AG09319 (cell line): ENCODE measurements at regions not wholly inside any gene's neighbourhood (a gene's known extent, or its start where the extent isn't known, plus 50 kb on each side); places are given as distances from the start of the nearest gene placed in this dataset.

Source experiments
- DNase-seq: peaks from one replicate; pipeline ENCODE4 v3.0.0-alpha.2; 2010; ENCODE audit warnings: low read depth; ENCODE audit errors: extremely low read depth
- CTCF ChIP-seq: IDR thresholded peaks from 2 replicates; pipeline ENCODE4 v1.5.1; 2011; ENCODE audit warnings: low read depth, mild to moderate bottlenecking, inconsistent platforms, low read length, moderate library complexity

- no peak for TF ChIP-seq CTCF
- DNase-seq = no peak
Measured at GRCh38 chr3:89966877-89967665, 859.6 kb downstream of the EPHA3 start.

GRCh38 chr3:89971329-89971728 is 863.9 kb downstream of the EPHA3 start:
- DNase-seq = no peak
- TF ChIP-seq CTCF = no peak

- no peak for TF ChIP-seq CTCF
- DNase-seq = no peak
Measured at GRCh38 chr3:89973156-89973555, 865.7 kb downstream of the EPHA3 start.

DNA sequence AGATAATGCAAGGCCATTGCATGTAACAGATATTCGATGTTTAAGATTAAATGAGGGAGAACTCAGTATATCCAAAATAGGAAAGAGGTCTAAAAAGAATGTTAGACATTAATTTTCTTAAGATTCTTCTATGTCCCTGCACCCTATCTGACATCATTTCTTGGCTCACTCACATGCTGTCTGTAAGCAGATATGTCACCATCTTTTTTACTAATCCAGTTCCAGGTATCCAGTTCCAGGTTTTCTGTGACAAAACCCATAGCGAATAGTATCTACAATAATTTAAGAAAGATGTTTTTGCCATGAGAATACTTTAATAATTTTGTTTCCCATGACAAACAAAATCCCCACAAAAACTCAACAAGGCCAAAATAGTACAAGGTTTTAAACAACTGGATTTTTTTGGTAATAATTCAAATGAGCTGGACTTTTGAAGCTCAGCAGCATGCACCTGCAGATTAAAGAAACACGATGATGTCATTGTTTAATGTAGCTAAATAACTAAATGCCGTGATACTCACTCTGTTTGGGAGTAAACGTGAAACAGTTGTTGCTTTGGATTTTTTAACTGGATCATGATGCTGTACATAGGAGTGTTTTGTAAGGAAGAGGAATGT is 867.6 kb downstream of the EPHA3 start:
- TF ChIP-seq CTCF = no peak
- no peak for DNase-seq

GRCh38 chr3:89983449-89983848 is 876.0 kb downstream of the EPHA3 start:
- TF ChIP-seq CTCF = no peak
- no peak for DNase-seq

DNA sequence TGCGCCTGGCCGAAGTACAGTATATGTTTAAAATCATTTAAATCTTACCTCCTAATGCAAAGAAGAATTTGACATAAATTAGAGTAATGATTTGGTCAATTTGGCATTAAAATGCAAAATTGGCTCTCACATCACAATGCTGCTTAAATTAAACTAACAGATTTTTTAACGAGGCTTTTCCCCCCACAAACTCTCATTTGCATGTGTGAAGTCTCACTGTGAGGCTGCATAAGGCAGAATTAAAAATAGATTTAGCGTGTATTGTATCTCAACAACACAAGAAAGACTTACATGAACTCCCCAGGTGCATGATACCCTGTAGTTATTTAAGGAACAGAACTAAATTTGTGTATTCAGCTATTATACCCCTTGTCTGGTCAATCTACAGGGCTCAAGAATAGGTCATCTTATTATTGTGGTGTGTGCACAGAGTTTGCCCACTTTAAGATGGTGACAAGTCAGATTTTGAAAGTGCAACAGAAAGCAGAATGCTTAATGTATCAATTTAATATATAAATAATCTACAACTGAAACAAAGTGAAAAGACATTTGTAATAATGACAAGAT is 897.9 kb downstream of the EPHA3 start:
- no peak for DNase-seq
- TF ChIP-seq CTCF = no peak
